Suprapubic skin (tissue), 4 donors: ENCODE measurements at regions not wholly inside any gene's neighbourhood (a gene's known extent, or its start where the extent isn't known, plus 50 kb on each side); places are given as distances from the start of the nearest gene placed in this dataset.

Experiments used
- DNase-seq, 2 donors: peaks; one replicate each; pipeline ENCODE4 v3.0.0-alpha.2; 2019; ENCODE audit warnings: low spot score in 2 of 2
- H3K27ac ChIP-seq: fragments of 200-600 bp; sonication (generic); one replicate; pipeline ENCODE4 v1.5.1; 2019
- H3K27me3 ChIP-seq: fragments of 200-600 bp; sonication (generic); one replicate; pipeline ENCODE4 v1.5.1; 2019
- H3K36me3 ChIP-seq: fragments of 200-600 bp; sonication (generic); one replicate; pipeline ENCODE4 v1.5.1; 2019
- H3K4me1 ChIP-seq: fragments of 200-600 bp; sonication (generic); one replicate; pipeline ENCODE4 v1.5.1; 2019
- H3K4me3 ChIP-seq: fragments of 200-600 bp; sonication (generic); one replicate; pipeline ENCODE4 v1.5.1; 2019; ENCODE audit warnings: mild to moderate bottlenecking
- H3K9me3 ChIP-seq: fragments of 200-600 bp; sonication (generic); one replicate; pipeline ENCODE4 v1.5.1; 2019
- EP300 ChIP-seq: sonication (generic); formaldehyde crosslinking; IDR thresholded peaks from one replicate; pipeline ENCODE4 v1.6.1; 2017; ENCODE audit warnings: antibody characterized with exemption
- POLR2A ChIP-seq, 2 donors: fragments of 450-650 bp; IDR thresholded peaks; one replicate each; pipeline ENCODE4 v1.6.1; 2017; ENCODE audit warnings: antibody characterized with exemption in 2 of 2, mild to moderate bottlenecking in 2 of 2, moderate library complexity in 2 of 2
- POLR2AphosphoS5 ChIP-seq, 3 donors: sonication (generic); formaldehyde crosslinking; IDR thresholded peaks; one replicate each; pipeline ENCODE4 v1.6.1; 2017; ENCODE audit warnings: antibody characterized with exemption in 3 of 3
- WGBS: methylation state at CpG from one replicate; pipeline ENCODE4 v1.1.5; 2018; 5-methylcytosine and 5-hydroxymethylcytosine counted together
- TF ChIP-seq, protein P1 (sequence below), 2 donors: fragments of 200-600 bp in 1 of 2; fragments of 450-650 bp in 1 of 2; sonication (generic) in 1 of 2; IDR thresholded peaks; one replicate each; pipeline ENCODE4 v1.5.1; 2016 to 2019; ENCODE audit warnings: antibody characterized with exemption in 2 of 2, mild to moderate bottlenecking in 1 of 2, moderate library complexity in 1 of 2

GRCh38 chr6:872570-873125 is 179.7 kb upstream of the EXOC2 start:
- 71% methylated on average over 10 of the region's 10 CpGs for WGBS
- Histone ChIP-seq H3K36me3 (no peaks in the 10 kb centered on the region), H3K27me3 (peaks cover 8% of the 10 kb centered on the region)

GRCh38 chr6:871503-871902 is 178.6 kb upstream of the EXOC2 start:
- no peak for TF ChIP-seq EP300
- TF ChIP-seq POLR2AphosphoS5 (IDR thresholded peaks at IDR 0.05) = no peak

More at GRCh38 chr6:872570-873125, 179.7 kb upstream of the EXOC2 start:
- no peak overlapping the region for H3K4me3 ChIP-seq
- DNase-seq = no peak
- no peaks in the 10 kb centered on the region for H3K9me3 ChIP-seq
- no peak overlapping the region for H3K27ac ChIP-seq
- TF ChIP-seq POLR2A (IDR thresholded peaks at IDR 0.05) (no peak), POLR2AphosphoS5 (IDR thresholded peaks at IDR 0.05) (no peak), EP300 (no peak)
- TF ChIP-seq, protein P1, sequence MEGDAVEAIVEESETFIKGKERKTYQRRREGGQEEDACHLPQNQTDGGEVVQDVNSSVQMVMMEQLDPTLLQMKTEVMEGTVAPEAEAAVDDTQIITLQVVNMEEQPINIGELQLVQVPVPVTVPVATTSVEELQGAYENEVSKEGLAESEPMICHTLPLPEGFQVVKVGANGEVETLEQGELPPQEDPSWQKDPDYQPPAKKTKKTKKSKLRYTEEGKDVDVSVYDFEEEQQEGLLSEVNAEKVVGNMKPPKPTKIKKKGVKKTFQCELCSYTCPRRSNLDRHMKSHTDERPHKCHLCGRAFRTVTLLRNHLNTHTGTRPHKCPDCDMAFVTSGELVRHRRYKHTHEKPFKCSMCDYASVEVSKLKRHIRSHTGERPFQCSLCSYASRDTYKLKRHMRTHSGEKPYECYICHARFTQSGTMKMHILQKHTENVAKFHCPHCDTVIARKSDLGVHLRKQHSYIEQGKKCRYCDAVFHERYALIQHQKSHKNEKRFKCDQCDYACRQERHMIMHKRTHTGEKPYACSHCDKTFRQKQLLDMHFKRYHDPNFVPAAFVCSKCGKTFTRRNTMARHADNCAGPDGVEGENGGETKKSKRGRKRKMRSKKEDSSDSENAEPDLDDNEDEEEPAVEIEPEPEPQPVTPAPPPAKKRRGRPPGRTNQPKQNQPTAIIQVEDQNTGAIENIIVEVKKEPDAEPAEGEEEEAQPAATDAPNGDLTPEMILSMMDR (IDR thresholded peaks at IDR 0.05) = no peak
- H3K4me1 ChIP-seq = no peaks in the 10 kb centered on the region

DNA sequence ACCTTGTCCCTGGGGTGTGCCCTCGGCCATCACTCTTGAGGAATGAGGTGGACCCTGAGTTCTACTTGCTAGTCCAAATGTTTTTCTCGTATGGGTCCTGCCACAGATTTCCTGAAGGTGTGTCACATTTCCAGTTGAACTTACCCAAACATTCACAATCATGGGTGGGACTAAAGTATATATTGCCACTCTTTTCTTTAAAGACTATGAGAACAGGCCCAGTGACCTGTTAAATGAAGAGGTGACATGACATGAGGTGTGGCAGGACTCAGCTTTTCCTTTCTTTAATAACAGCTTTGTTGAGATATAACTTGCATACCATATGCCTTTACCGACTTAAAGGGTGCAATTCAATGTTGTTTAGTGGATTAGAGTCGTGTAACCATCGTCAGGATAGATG is 177.2 kb upstream of the EXOC2 start:
- Histone ChIP-seq H3K27ac (no peak overlapping the region), H3K4me1 (no peaks in the 10 kb centered on the region), H3K9me3 (no peaks in the 10 kb centered on the region), H3K27me3 (peaks cover 7% of the 10 kb centered on the region), H3K4me3 (no peak overlapping the region), H3K36me3 (no peaks in the 10 kb centered on the region)
- TF ChIP-seq POLR2AphosphoS5 (IDR thresholded peaks at IDR 0.05) (no peak), POLR2A (IDR thresholded peaks at IDR 0.05) (no peak), EP300 (no peak)
- TF ChIP-seq, protein P1 (IDR thresholded peaks at IDR 0.05) = no peak
- DNase-seq = no peak
- 71% methylated on average over 5 of the region's 5 CpGs for WGBS

More at GRCh38 chr6:871503-871902, 178.6 kb upstream of the EXOC2 start:
- H3K9me3 ChIP-seq = no peaks in the 10 kb centered on the region
- H3K4me1 ChIP-seq = no peaks in the 10 kb centered on the region
- no peak overlapping the region for H3K27ac ChIP-seq
- 93% methylated on average over 6 of the region's 6 CpGs for WGBS
- H3K4me3 ChIP-seq = no peak overlapping the region
- peaks cover 4% of the 10 kb centered on the region for H3K27me3 ChIP-seq
- H3K36me3 ChIP-seq = no peaks in the 10 kb centered on the region
- DNase-seq = no peak

GRCh38 chr6:868201-868600 is 175.3 kb upstream of the EXOC2 start:
- TF ChIP-seq POLR2A (IDR thresholded peaks at IDR 0.05) (no peak), POLR2AphosphoS5 (IDR thresholded peaks at IDR 0.05) (no peak), EP300 (no peak)
- TF ChIP-seq, protein P1 (IDR thresholded peaks at IDR 0.05) = no peak
- no peak overlapping the region for H3K4me3 ChIP-seq
- no peaks in the 10 kb centered on the region for H3K36me3 ChIP-seq
- WGBS = 83% methylated on average over 8 of the region's 8 CpGs
- H3K27me3 ChIP-seq = peaks cover 8% of the 10 kb centered on the region
- no peak overlapping the region for H3K27ac ChIP-seq
- no peak for DNase-seq
- H3K9me3 ChIP-seq = no peaks in the 10 kb centered on the region
- H3K4me1 ChIP-seq = no peaks in the 10 kb centered on the region

DNA sequence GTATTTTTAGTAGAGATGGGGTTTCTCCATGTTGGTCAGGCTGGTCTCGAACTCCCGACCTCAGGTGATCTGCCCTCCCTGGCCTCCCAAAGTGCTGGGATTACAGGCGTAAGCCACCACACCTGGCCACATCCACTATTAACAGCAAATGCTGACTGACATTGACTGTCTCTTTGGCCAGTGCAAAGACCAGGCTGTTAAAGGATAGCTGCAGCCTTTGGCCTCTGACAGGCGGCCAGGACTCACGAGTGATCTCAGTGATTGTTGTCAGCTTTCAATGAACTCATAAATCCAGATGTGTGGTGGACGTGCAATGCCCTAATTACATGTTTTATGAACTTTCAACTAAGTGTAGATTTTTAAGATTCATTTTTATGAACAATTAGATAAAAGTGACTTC is 174.4 kb upstream of the EXOC2 start:
- Histone ChIP-seq H3K27me3 (peaks cover 10% of the 10 kb centered on the region), H3K36me3 (no peaks in the 10 kb centered on the region), H3K9me3 (no peaks in the 10 kb centered on the region), H3K27ac (no peak overlapping the region), H3K4me1 (no peaks in the 10 kb centered on the region), H3K4me3 (no peak overlapping the region)
- WGBS = 88% methylated on average over 6 of the region's 6 CpGs
- TF ChIP-seq EP300 (no peak), POLR2AphosphoS5 (IDR thresholded peaks at IDR 0.05) (no peak), POLR2A (IDR thresholded peaks at IDR 0.05) (no peak)
- TF ChIP-seq, protein P1 (IDR thresholded peaks at IDR 0.05) = no peak
- no peak for DNase-seq

DNA sequence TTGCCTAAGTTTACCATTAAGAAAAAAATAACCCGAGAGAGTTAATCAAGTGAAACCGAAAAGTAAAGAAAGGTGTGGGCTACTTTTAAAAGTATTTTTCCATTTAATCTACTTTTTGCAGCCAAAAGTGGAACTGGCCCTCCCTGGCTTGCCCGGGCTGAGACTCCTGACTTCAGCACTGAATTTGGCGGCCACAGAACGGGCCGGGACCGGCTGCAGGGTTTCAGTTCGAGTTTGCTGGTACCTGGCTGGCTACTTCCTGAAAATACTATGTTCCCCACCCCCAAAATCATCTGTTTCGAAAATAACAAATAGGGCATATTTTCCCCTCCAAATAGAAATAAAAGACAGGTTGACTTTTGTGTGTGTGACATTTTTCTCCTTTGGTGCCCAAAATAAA is 173.4 kb upstream of the EXOC2 start:
- Histone ChIP-seq H3K27me3 (peaks cover 14% of the 10 kb centered on the region), H3K36me3 (no peaks in the 10 kb centered on the region), H3K27ac (no peak overlapping the region), H3K4me3 (no peak overlapping the region), H3K9me3 (no peaks in the 10 kb centered on the region), H3K4me1 (no peaks in the 10 kb centered on the region)
- TF ChIP-seq EP300 (no peak), POLR2A (IDR thresholded peaks at IDR 0.05) (no peak), POLR2AphosphoS5 (IDR thresholded peaks at IDR 0.05) (no peak)
- TF ChIP-seq, protein P1 (IDR thresholded peaks at IDR 0.05) = no peak
- DNase-seq = no peak
- 84% methylated on average over 9 of the region's 9 CpGs for WGBS
